Neural progenitor cell (in vitro differentiated cells): ENCODE measurements at regions not wholly inside any gene's neighbourhood (a gene's known extent, or its start where the extent isn't known, plus 50 kb on each side); places are given as distances from the start of the nearest gene placed in this dataset.
A peak's percentile ranks its signal among the peaks of the same experiment; 100 is the strongest.
"Not testable (repeated sequence)": the region's sequence is repeated elsewhere in the genome, so short reads cannot be mapped to it uniquely, and the experiment has no call there.

Source experiments
- DNase-seq: peaks from one replicate; pipeline ENCODE4 v3.0.0-alpha.2; 2016; ENCODE audit warnings: low spot score
- H2AFZ ChIP-seq: fragments of 200-600 bp; sonication (generic); replicated peaks from 2 replicates; pipeline ENCODE4 v1.6.1; 2016; ENCODE audit warnings: antibody characterized with exemption
- H3F3A ChIP-seq: fragments of 200-600 bp; sonication (generic); 2 replicates; pipeline ENCODE4 v1.6.1; 2016; ENCODE audit warnings: antibody characterized with exemption, low read depth
- H3K27ac ChIP-seq: fragments of 200-600 bp; sonication (generic); 2 replicates; pipeline ENCODE4 v1.5.1; 2016; ENCODE audit warnings: mild to moderate bottlenecking
- H3K27me3 ChIP-seq: fragments of 200-600 bp; sonication (generic); 2 replicates; pipeline ENCODE4 v1.6.1; 2016; ENCODE audit warnings: mild to moderate bottlenecking, moderate library complexity
- H3K36me3 ChIP-seq: fragments of 200-600 bp; sonication (generic); 2 replicates; pipeline ENCODE4 v1.5.1; 2016
- H3K4me1 ChIP-seq: fragments of 200-600 bp; sonication (generic); 2 replicates; pipeline ENCODE4 v1.6.1; 2016; ENCODE audit warnings: mixed run types
- H3K4me2 ChIP-seq: fragments of 200-600 bp; sonication (generic); 2 replicates; pipeline ENCODE4 v1.6.1; 2016
- H3K4me3 ChIP-seq: fragments of 200-600 bp; sonication (generic); 2 replicates; pipeline ENCODE4 v1.5.1; 2016
- H3K79me2 ChIP-seq: fragments of 200-600 bp; sonication (generic); 2 replicates; pipeline ENCODE4 v1.6.1; 2016; ENCODE audit warnings: low read depth
- H3K9ac ChIP-seq: fragments of 200-600 bp; sonication (generic); 2 replicates; pipeline ENCODE4 v1.6.1; 2016
- H3K9me3 ChIP-seq: fragments of 200-600 bp; sonication (generic); 2 replicates; pipeline ENCODE4 v1.5.1; 2016; ENCODE audit warnings: low read depth
- H4K20me1 ChIP-seq: fragments of 200-600 bp; sonication (generic); 2 replicates; pipeline ENCODE4 v1.6.1; 2016; ENCODE audit warnings: low read depth
- H3K27ac Mint-ChIP-seq: 3 replicates; pipeline ENCODE4 v1.8.0; 2021; ENCODE audit warnings: mixed read lengths
- H3K27me3 Mint-ChIP-seq: 2 replicates; pipeline ENCODE4 v1.8.0; 2022; ENCODE audit warnings: low read depth, mild to moderate bottlenecking, inconsistent platforms, moderate library complexity, mixed read lengths; ENCODE audit not compliant: insufficient read depth
- H3K36me3 Mint-ChIP-seq: 3 replicates; pipeline ENCODE4 v1.8.0; 2021; ENCODE audit warnings: mixed read lengths
- H3K4me1 Mint-ChIP-seq: 3 replicates; pipeline ENCODE4 v1.8.0; 2021; ENCODE audit warnings: mixed read lengths
- H3K4me3 Mint-ChIP-seq: 3 replicates; pipeline ENCODE4 v1.8.0; 2021; ENCODE audit warnings: mild to moderate bottlenecking, moderate library complexity, mixed read lengths
- H3K9me3 Mint-ChIP-seq: 3 replicates; pipeline ENCODE4 v1.8.0; 2020; ENCODE audit warnings: mixed read lengths
- EZH2 ChIP-seq: fragments of 200-600 bp; sonication (generic); IDR thresholded peaks from 2 replicates; pipeline ENCODE4 v1.6.1; 2017; ENCODE audit warnings: antibody characterized with exemption, mild to moderate bottlenecking, moderate library complexity
- EZH2phosphoT487 ChIP-seq: fragments of 200-600 bp; sonication (generic); IDR thresholded peaks from 2 replicates; pipeline ENCODE4 v1.6.1; 2017; ENCODE audit warnings: antibody characterized with exemption
- TF ChIP-seq, protein P1 (sequence below): fragments of 200-600 bp; sonication (generic); IDR thresholded peaks from 2 replicates; pipeline ENCODE4 v1.5.1; 2017; ENCODE audit warnings: antibody characterized with exemption, mild to moderate bottlenecking

DNA sequence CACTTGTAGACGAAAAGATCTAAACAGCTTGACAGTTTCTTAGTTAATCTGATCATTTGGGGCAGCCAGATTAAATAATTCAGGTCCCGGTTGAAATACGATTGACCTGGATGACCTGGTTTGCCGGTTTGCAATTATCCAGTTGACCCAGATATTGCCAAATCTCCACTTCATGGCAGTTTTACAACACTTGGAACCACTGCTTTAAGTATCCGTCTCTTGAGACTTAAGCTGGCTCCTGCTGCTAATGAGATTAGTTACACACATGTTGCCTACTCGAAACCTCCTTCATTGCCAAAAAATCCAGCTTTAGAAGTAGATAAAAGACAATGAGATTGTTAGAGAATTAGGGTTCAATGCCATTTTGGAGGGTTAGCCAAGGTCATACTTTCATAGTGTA lies 136.2 kb upstream of the HAPLN1 start:
- H2AFZ ChIP-seq, result no peak overlapping the region
- no peaks in the 10 kb centered on the region for H3K27me3 ChIP-seq
- no peak overlapping the region for H3K4me3 ChIP-seq
- H3K9me3 ChIP-seq, result no peaks in the 10 kb centered on the region
- peak; percentile 40 for DNase-seq
- Mint-ChIP-seq H3K36me3 (no peaks in the 10 kb centered on the region), H3K9me3 (no peaks in the 10 kb centered on the region), H3K27ac (no peak overlapping the region), H3K4me3 (no peak overlapping the region), H3K4me1 (peaks cover 4% of the 10 kb centered on the region), H3K27me3 (no peaks in the 10 kb centered on the region)
- no peaks in the 10 kb centered on the region for H4K20me1 ChIP-seq
- no peak overlapping the region for H3K9ac ChIP-seq
- no peaks in the 10 kb centered on the region for H3K4me1 ChIP-seq
- H3K79me2 ChIP-seq, result no peaks in the 10 kb centered on the region
- H3F3A ChIP-seq, result no peaks in the 10 kb centered on the region
- no peak overlapping the region for H3K27ac ChIP-seq
- H3K4me2 ChIP-seq, result no peak overlapping the region
- H3K36me3 ChIP-seq, result no peaks in the 10 kb centered on the region
- TF ChIP-seq EZH2phosphoT487, result no peak
- no peak for TF ChIP-seq EZH2
- TF ChIP-seq, protein P1, sequence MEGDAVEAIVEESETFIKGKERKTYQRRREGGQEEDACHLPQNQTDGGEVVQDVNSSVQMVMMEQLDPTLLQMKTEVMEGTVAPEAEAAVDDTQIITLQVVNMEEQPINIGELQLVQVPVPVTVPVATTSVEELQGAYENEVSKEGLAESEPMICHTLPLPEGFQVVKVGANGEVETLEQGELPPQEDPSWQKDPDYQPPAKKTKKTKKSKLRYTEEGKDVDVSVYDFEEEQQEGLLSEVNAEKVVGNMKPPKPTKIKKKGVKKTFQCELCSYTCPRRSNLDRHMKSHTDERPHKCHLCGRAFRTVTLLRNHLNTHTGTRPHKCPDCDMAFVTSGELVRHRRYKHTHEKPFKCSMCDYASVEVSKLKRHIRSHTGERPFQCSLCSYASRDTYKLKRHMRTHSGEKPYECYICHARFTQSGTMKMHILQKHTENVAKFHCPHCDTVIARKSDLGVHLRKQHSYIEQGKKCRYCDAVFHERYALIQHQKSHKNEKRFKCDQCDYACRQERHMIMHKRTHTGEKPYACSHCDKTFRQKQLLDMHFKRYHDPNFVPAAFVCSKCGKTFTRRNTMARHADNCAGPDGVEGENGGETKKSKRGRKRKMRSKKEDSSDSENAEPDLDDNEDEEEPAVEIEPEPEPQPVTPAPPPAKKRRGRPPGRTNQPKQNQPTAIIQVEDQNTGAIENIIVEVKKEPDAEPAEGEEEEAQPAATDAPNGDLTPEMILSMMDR, result no peak

- H3K9me3 Mint-ChIP-seq, result not testable (repeated sequence)
- peak overlapping the region; percentile 34 for H3K4me3 Mint-ChIP-seq
Measured at GRCh38 chr5:83850412-83850811, 129.8 kb upstream of the HAPLN1 start.

GRCh38 chr5:83848941-83849340 lies 128.3 kb upstream of the HAPLN1 start:
- Mint-ChIP-seq H3K36me3 (no peaks in the 10 kb centered on the region), H3K27me3 (peaks cover 3% of the 10 kb centered on the region), H3K27ac (no peak overlapping the region), H3K4me1 (no peaks in the 10 kb centered on the region), H3K4me3 (no peak overlapping the region), H3K9me3 (no peaks in the 10 kb centered on the region)
- Histone ChIP-seq H4K20me1 (no peaks in the 10 kb centered on the region), H3K4me1 (no peaks in the 10 kb centered on the region), H2AFZ (no peak overlapping the region), H3K79me2 (no peaks in the 10 kb centered on the region), H3K4me2 (no peak overlapping the region), H3K9me3 (no peaks in the 10 kb centered on the region), H3K4me3 (no peak overlapping the region), H3F3A (no peaks in the 10 kb centered on the region), H3K36me3 (no peaks in the 10 kb centered on the region), H3K9ac (no peak overlapping the region), H3K27me3 (no peaks in the 10 kb centered on the region), H3K27ac (no peak overlapping the region)
- TF ChIP-seq, protein P1, result no peak
- TF ChIP-seq EZH2phosphoT487, result no peak
- no peak for TF ChIP-seq EZH2
- DNase-seq, result no peak

More at GRCh38 chr5:83850412-83850811, 129.8 kb upstream of the HAPLN1 start:
- H3K9me3 ChIP-seq, H3K27me3 Mint-ChIP-seq, H3K4me1 ChIP-seq, H3K4me2 ChIP-seq, H3K4me3 ChIP-seq, H3K36me3 Mint-ChIP-seq, H3K9ac ChIP-seq, DNase-seq, H3F3A ChIP-seq, H3K79me2 ChIP-seq, H3K27ac Mint-ChIP-seq, H2AFZ ChIP-seq, H4K20me1 ChIP-seq, H3K27me3 ChIP-seq, H3K4me1 Mint-ChIP-seq, H3K27ac ChIP-seq, H3K36me3 ChIP-seq: not testable (repeated sequence)

- no peaks in the 10 kb centered on the region for H3K36me3 Mint-ChIP-seq
Measured at GRCh38 chr5:83846624-83847350, 126.1 kb upstream of the HAPLN1 start.

More at GRCh38 chr5:83846624-83847350, 126.1 kb upstream of the HAPLN1 start:
- Mint-ChIP-seq H3K9me3 (no peaks in the 10 kb centered on the region), H3K27me3 (peaks cover 3% of the 10 kb centered on the region), H3K27ac (no peak overlapping the region), H3K4me1 (no peaks in the 10 kb centered on the region), H3K4me3 (no peak overlapping the region)
- Histone ChIP-seq H3F3A (no peaks in the 10 kb centered on the region), H3K27ac (no peak overlapping the region), H4K20me1 (no peaks in the 10 kb centered on the region), H3K27me3 (no peaks in the 10 kb centered on the region), H3K9ac (no peak overlapping the region), H3K79me2 (no peaks in the 10 kb centered on the region), H3K4me1 (no peaks in the 10 kb centered on the region), H3K9me3 (no peaks in the 10 kb centered on the region), H3K4me3 (no peak overlapping the region), H3K4me2 (no peak overlapping the region), H2AFZ (no peak overlapping the region), H3K36me3 (no peaks in the 10 kb centered on the region)
- no peak for DNase-seq
- TF ChIP-seq, protein P1, result no peak
- no peak for TF ChIP-seq EZH2phosphoT487
- no peak for TF ChIP-seq EZH2
